HEK293T (cell line): ENCODE measurements at regions not wholly inside any gene's neighbourhood (a gene's known extent, or its start where the extent isn't known, plus 50 kb on each side); places are given as distances from the start of the nearest gene placed in this dataset.

ENCODE experiments used
- CTCF ChIA-PET: fragments of 350-600 bp; formaldehyde crosslinking; extraction: SDS; loops from one replicate; lab custom pipeline; 2021; ENCODE audit warnings: antibody characterized with exemption, inconsistent platforms; lab: Yijun Ruan, JAX
- POLR2A ChIA-PET: fragments of 350-600 bp; formaldehyde crosslinking; extraction: SDS; loops from one replicate; lab custom pipeline; 2020; ENCODE audit warnings: antibody characterized with exemption, inconsistent platforms; lab: Yijun Ruan, JAX
- DNase-seq: peaks from one replicate; pipeline ENCODE4 v3.0.0; 2012; ENCODE audit warnings: mixed read lengths; ENCODE audit errors: extremely low spot score
- ARNT ChIP-seq: fragments of 450-650 bp; IDR thresholded peaks from 2 replicates; pipeline ENCODE4 v1.6.1; 2017; ENCODE audit warnings: mild to moderate bottlenecking
- BHLHE40 ChIP-seq: fragments of 450-650 bp; IDR thresholded peaks from 2 replicates; pipeline ENCODE4 v1.6.1; 2016; ENCODE audit warnings: mild to moderate bottlenecking, moderate library complexity, borderline replicate concordance
- CTBP1 ChIP-seq: fragments of 450-650 bp; IDR thresholded peaks from 2 replicates; pipeline ENCODE4 v1.6.1; 2016; ENCODE audit warnings: borderline replicate concordance
- ELF4 ChIP-seq: fragments of 450-650 bp; IDR thresholded peaks from 2 replicates; pipeline ENCODE4 v1.6.1; 2017; ENCODE audit warnings: antibody characterized with exemption
- FOXA1 ChIP-seq: fragments of 450-650 bp; IDR thresholded peaks from 2 replicates; pipeline ENCODE4 v1.6.1; 2016; ENCODE audit warnings: mild to moderate bottlenecking
- FOXK2 ChIP-seq: fragments of 450-650 bp; IDR thresholded peaks from 2 replicates; pipeline ENCODE4 v1.6.1; 2016; ENCODE audit warnings: mild to moderate bottlenecking
- FOXM1 ChIP-seq: fragments of 450-650 bp; IDR thresholded peaks from 2 replicates; pipeline ENCODE4 v1.6.1; 2017; ENCODE audit warnings: mild to moderate bottlenecking, borderline replicate concordance
- HDGF ChIP-seq: fragments of 450-650 bp; IDR thresholded peaks from 2 replicates; pipeline ENCODE4 v1.6.1; 2017; ENCODE audit warnings: antibody characterized with exemption, borderline replicate concordance
- L3MBTL2 ChIP-seq: fragments of 450-650 bp; conservative IDR thresholded peaks from 2 replicates; pipeline ENCODE4 v1.6.1; 2016; ENCODE audit warnings: mild to moderate bottlenecking
- LEF1 ChIP-seq: fragments of 450-650 bp; IDR thresholded peaks from 2 replicates; pipeline ENCODE4 v1.6.1; 2017; ENCODE audit warnings: mild to moderate bottlenecking, borderline replicate concordance
- NFRKB ChIP-seq: fragments of 450-650 bp; IDR thresholded peaks from 2 replicates; pipeline ENCODE4 v1.6.1; 2016; ENCODE audit warnings: mild to moderate bottlenecking, moderate library complexity
- PKNOX1 ChIP-seq: fragments of 450-650 bp; IDR thresholded peaks from 2 replicates; pipeline ENCODE4 v1.6.1; 2016
- SP1 ChIP-seq: fragments of 450-650 bp; IDR thresholded peaks from 2 replicates; pipeline ENCODE4 v1.6.1; 2017
- SUZ12 ChIP-seq: fragments of 450-650 bp; IDR thresholded peaks from 2 replicates; pipeline ENCODE4 v1.6.1; 2016; ENCODE audit warnings: mild to moderate bottlenecking
- TARDBP ChIP-seq: fragments of 450-650 bp; IDR thresholded peaks from 2 replicates; pipeline ENCODE4 v1.6.1; 2016
- ZNF384 ChIP-seq: fragments of 450-650 bp; IDR thresholded peaks from 2 replicates; pipeline ENCODE4 v1.6.1; 2016

- POLR2A ChIA-PET, result no interaction called here
- no peak for DNase-seq
- TF ChIP-seq L3MBTL2 (no peak), NFRKB (no peak), TARDBP (no peak), SP1 (no peak), FOXK2 (no peak), CTBP1 (no peak), LEF1 (no peak), BHLHE40 (no peak), HDGF (no peak), ARNT (no peak), ELF4 (no peak), FOXA1 (no peak), ZNF384 (no peak), PKNOX1 (no peak), SUZ12 (no peak), FOXM1 (no peak)
- CTCF ChIA-PET, result no interaction called here
Observed at GRCh38 chr10:44832595-44833390, 78.3 kb upstream of the TMEM72 start.

- POLR2A ChIA-PET, result no interaction called here
- DNase-seq, result no peak
- CTCF ChIA-PET, result no interaction called here
- TF ChIP-seq HDGF (no peak), FOXM1 (no peak), TARDBP (no peak), L3MBTL2 (no peak), ELF4 (no peak), SP1 (no peak), LEF1 (no peak), BHLHE40 (no peak), FOXK2 (no peak), SUZ12 (no peak), CTBP1 (no peak), ARNT (no peak)
Observed at GRCh38 chr10:44834131-44834530, 77.0 kb upstream of the TMEM72 start.

- TF ChIP-seq PKNOX1 (0 out of 2 replicates have a peak, but pooled peaks have one; percentile 20), LEF1 (no peak), ARNT (0 out of 2 replicates have a peak, but pooled peaks have one; percentile 3), L3MBTL2 (no peak)
- CTCF ChIA-PET, result no interaction called here
- no peak for DNase-seq
- POLR2A ChIA-PET, result no interaction called here
Observed at GRCh38 chr10:44835300-44835699, 75.8 kb upstream of the TMEM72 start.

- TF ChIP-seq L3MBTL2 (no peak), PKNOX1 (no peak), TARDBP (no peak)
- ChIA-PET CTCF (no interaction called here), POLR2A (no interaction called here)
- DNase-seq, result no peak
Observed at GRCh38 chr10:44843484-44843883, 67.7 kb upstream of the TMEM72 start.

- ChIA-PET POLR2A (no interaction called here), CTCF (no interaction called here)
- DNase-seq, result no peak
- no peak for TF ChIP-seq FOXK2
- TF ChIP-seq HDGF, result no peak
- TF ChIP-seq FOXA1, result no peak
- TF ChIP-seq FOXM1, result no peak
- TF ChIP-seq ELF4, result no peak
- TF ChIP-seq LEF1, result no peak
- TF ChIP-seq L3MBTL2, result no peak
- TF ChIP-seq SUZ12, result no peak
- no peak for TF ChIP-seq ARNT
- no peak for TF ChIP-seq PKNOX1
Observed at GRCh38 chr10:44845361-44846175, 65.6 kb upstream of the TMEM72 start.

GRCh38 chr10:44847110-44847509 lies 64.0 kb upstream of the TMEM72 start:
- no peak for DNase-seq
- ChIA-PET POLR2A (no interaction called here), CTCF (no interaction called here)
- no peak for TF ChIP-seq CTBP1
- no peak for TF ChIP-seq FOXK2
- no peak for TF ChIP-seq SP1
- no peak for TF ChIP-seq PKNOX1
- TF ChIP-seq FOXM1, result no peak
- TF ChIP-seq FOXA1, result no peak
- no peak for TF ChIP-seq BHLHE40
- TF ChIP-seq SUZ12, result no peak
- TF ChIP-seq ZNF384, result no peak
- TF ChIP-seq LEF1, result no peak
- no peak for TF ChIP-seq TARDBP
- no peak for TF ChIP-seq NFRKB
- no peak for TF ChIP-seq ELF4
- no peak for TF ChIP-seq HDGF
- no peak for TF ChIP-seq ARNT
- TF ChIP-seq L3MBTL2, result no peak
